HFF-Myc (cell line): ENCODE measurements at regions not wholly inside any gene's neighbourhood (a gene's known extent, or its start where the extent isn't known, plus 50 kb on each side); places are given as distances from the start of the nearest gene placed in this dataset.

ENCODE experiments used
- DNase-seq: peaks from one replicate; pipeline ENCODE4 v3.0.0-alpha.2; 2011; ENCODE audit warnings: low read depth; ENCODE audit errors: extremely low read depth
- H3K4me3 ChIP-seq: replicated peaks from 2 replicates; pipeline ENCODE4 v1.5.1; 2011; ENCODE audit warnings: low read depth, mild to moderate bottlenecking, control low read depth, low read length
- CTCF ChIP-seq: IDR thresholded peaks from 2 replicates; pipeline ENCODE4 v1.5.1; 2012; ENCODE audit warnings: mild to moderate bottlenecking, low read depth, low read length, control low read depth; ENCODE audit errors: missing control alignments

GRCh38 chr20:4617484-4617883 lies 68.8 kb upstream of the PRNP start:
- no peak for TF ChIP-seq CTCF
- no peak overlapping the region for H3K4me3 ChIP-seq
- DNase-seq = no peak

- no peak for TF ChIP-seq CTCF
- no peak for DNase-seq
- H3K4me3 ChIP-seq = no peak overlapping the region
These were observed 69.2 kb upstream of the PRNP start for GRCh38 chr20:4617019-4617418.

GRCh38 chr20:4613718-4614620 lies 72.3 kb upstream of the PRNP start:
- TF ChIP-seq CTCF = peak; percentile 55
- no peak overlapping the region for H3K4me3 ChIP-seq
- DNase-seq = no peak

GRCh38 chr20:4613184-4613583 lies 73.1 kb upstream of the PRNP start:
- no peak for DNase-seq
- H3K4me3 ChIP-seq = no peak overlapping the region
- TF ChIP-seq CTCF = no peak

- DNase-seq = no peak
- TF ChIP-seq CTCF = no peak
- no peak overlapping the region for H3K4me3 ChIP-seq
These were observed 75.4 kb upstream of the PRNP start for GRCh38 chr20:4610871-4611270.

GRCh38 chr20:4609511-4609910 lies 76.7 kb upstream of the PRNP start:
- no peak overlapping the region for H3K4me3 ChIP-seq
- no peak for DNase-seq

More at GRCh38 chr20:4609511-4609910, 76.7 kb upstream of the PRNP start:
- no peak for TF ChIP-seq CTCF
